ENCODE measurements at regions not wholly inside any gene's neighbourhood (a gene's known extent, or its start where the extent isn't known, plus 50 kb on each side); places are given as distances from the start of the nearest gene placed in this dataset.
A peak's percentile ranks its signal among the peaks of the same experiment; 100 is the strongest.

DNA sequence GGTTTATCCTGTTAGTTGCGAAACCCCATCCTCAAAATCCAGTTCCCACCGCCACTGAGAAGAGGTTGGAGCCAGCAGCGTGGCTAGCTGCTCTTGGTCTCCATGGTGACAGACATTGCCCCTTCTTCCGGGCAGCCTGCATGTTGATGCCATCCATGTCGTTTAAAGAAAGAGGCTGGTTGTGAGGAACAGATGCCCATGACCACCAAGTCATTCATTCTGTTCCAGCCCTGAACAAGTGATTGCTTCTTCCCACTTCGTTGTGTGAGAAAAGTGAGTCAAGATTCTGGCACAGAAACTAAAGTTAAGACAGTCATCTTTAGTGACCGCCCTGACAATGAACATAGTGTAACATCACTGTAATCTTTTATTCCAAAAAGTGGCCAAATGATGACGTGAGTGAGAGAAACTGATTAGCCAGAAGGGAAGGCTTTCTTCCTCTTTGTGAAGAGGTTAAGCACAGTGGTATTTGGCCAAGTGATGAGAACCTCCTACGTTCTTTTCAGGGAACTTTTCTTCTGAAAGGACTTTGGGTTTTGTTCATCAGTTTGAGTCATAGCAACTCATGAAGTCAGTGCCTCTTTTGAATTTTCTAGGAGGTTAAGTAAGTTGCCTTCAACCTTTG, 272.5 kb downstream of the GALR1 start:
- no peak for DNase-seq

DNA sequence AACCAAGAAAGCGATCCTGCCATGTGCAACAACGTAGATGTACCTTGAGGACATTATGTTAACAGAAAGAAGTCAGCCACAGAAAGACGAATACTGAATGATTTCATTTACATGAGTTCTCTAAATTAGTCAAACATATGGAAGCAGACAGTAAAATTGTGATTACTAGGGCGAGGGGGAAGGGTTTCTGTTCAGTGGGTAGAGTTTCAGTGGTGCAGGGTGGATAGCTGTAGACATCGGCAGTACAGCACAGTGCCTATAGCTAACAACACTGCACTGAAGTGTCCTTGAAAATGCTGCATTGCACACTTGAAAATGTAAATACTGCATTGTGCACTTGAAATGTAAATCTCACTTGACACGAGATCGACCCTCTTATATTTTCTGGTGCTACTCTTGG, 275.3 kb downstream of the GALR1 start:
- no peak for DNase-seq

DNA sequence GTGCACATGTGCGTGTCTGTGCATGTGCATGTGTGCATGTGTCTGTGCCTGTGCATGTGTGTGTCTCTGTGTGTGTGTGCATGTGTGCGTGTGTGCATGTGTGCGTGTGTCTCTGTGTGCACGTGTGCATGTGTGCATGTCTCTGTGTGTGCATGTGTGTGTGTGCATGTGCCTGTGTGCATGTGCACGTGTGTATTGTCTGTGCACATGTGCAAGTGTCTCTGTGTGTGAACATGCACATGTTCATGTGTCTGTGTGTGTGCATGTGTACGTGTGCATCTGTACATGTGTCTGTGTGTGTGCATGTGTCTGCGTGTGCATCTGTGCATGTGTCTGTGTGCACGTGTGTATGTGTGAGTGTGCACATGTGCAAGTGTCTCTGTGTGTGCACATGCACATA, 277.3 kb downstream of the GALR1 start:
- no peak for DNase-seq

DNA sequence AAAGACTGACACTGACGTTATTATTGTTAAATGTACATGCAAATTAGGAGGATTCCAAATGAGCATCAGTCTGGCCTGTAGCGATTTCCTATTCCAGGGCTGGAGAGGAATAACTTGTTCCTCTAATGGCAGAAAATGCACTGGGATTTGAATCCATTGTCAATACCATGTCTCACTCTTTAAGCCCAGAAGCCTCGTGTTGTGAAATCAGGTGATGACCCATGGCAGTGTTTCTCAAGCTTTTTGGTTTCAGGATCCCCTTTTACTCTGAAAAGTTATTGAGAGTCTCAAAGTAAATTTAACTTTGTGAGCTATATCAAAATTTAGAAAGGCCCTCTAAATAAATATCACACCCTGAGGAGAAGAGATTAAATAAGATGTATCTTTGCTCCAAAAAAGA, 279.2 kb downstream of the GALR1 start:
- no peak for DNase-seq

DNA sequence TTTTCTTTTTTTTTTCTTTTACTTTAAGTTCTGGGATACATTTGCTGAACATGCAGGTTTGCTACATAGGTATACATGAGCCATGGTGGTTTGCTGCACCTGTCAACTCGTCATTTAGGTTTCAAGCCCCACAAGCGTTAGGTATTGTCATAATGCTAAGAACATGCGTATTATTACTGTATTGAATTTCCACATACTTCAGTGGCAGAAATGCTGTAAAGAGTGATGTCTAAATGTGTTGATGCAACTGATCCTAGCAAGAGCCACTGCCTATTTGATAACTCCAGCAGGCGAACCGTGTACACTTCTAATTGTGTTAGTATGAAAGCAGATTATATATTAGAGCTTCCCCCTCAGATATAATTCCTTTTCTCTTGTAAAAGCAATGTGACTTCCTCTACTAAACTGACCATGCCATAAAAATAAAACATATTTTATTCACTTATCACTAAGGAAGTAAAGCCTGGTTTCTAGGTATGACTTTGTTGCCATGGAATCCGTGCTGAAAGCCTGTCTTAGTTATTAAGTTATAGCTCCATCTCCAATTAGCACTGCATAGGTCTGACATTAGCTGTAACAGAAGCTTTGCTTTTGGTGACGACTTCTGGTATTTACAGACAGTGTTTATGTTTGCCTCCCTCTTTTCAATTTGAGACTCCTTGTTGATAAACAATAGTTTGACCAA, 280.0 kb downstream of the GALR1 start:
- no peak for DNase-seq

GRCh38 chr18:77530732-77531131, 281.1 kb downstream of the GALR1 start:
- no peak for DNase-seq

DNA sequence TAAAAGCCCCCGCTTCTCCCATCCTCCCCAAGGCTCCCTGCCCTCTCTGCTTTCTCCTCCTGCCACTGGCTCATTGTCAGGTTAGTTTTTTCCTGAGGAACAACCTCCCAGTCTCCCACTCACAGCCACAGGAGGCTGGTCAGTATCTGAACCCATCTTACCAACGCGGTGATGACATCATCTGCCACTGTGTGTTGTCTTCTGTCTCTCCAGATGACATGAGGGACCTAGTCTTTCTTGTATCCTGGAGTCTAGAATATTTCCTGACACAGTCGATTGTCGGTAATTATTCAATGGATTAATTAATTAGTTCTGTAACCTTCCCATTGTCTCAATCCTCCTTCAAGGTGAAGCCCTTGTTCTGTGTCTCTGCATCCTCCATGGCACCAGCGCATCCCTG, 290.2 kb downstream of the GALR1 start:
- no peak for DNase-seq

GRCh38 chr18:77544792-77545191, 295.1 kb downstream of the GALR1 start:
- DNase-seq = no peak

GRCh38 chr18:77547757-77548156, 298.1 kb downstream of the GALR1 start:
- DNase-seq = no peak

DNA sequence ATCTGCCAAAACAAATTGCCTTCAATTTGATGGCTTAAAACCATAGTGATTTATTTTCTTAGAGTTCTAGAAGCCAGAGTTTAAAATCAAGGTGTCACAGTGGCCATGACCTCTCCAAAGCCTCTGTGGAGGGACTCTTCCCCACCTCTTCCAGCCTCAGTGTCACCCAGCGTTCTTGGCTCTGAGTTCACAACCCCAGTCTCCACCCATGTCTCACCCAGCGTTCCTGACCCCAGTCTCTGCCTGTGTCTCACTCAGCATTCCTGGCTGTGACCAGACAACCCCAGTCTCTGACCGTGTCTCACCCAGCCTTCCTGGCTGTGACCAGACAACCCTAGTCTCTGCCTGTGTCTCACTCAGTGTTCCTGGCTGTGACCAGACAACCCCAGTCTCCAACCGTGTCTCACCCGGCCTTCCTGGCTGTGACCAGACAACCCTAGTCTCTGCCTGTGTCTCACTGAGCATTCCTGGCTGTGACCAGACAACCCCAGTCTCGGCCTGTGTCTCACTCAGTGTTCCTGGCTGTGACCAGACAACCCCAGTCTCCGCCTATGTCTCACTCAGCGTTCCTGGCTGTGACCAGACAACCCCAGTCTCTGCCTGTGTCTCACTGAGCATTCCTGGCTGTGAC, 299.3 kb downstream of the GALR1 start:
- DNase-seq = no peak

DNA sequence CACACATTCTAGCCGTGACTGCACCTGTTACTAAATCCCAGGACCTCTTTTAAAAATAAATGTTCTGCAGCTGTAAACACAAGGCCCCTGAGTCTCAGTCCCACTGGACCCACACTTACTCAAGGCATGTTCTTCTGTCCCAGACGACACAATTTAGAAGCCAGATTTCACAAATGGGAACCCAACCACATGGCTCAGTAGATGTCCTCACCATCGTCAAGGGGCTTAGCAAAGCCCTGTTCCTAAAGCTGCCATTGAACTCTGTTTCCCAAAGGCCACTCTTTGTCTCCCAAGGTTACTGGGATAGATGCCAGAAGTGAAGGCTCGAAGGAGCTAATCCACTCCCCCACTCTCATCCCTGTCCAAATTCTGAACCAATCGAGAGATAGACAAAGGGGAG, 301.0 kb downstream of the GALR1 start:
- no peak for DNase-seq

DNA sequence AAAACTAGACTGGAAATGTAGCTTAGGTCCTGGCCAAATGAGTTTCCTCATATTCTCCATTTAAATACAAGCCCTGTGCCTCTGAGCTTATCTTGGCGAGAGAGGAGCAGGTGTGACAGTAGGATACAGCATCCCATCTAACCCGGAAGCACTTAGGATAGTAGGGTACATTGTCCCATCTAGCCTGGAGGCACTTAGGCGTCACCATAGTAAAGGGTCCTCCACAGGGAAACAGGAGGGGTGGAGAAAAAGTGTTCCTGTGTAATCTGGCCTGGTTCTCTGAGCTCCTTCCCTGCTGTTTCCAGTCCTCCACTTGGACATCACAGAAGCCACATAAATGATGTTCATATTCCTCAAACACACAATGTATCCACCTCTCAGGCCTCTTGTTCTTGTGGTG, 301.4 kb downstream of the GALR1 start:
- no peak for DNase-seq

- no peak for DNase-seq
Observed at GRCh38 chr18:77552945-77553344, 303.3 kb downstream of the GALR1 start.

- DNase-seq = no peak
Observed at GRCh38 chr18:77554061-77554460, 304.4 kb downstream of the GALR1 start.

DNA sequence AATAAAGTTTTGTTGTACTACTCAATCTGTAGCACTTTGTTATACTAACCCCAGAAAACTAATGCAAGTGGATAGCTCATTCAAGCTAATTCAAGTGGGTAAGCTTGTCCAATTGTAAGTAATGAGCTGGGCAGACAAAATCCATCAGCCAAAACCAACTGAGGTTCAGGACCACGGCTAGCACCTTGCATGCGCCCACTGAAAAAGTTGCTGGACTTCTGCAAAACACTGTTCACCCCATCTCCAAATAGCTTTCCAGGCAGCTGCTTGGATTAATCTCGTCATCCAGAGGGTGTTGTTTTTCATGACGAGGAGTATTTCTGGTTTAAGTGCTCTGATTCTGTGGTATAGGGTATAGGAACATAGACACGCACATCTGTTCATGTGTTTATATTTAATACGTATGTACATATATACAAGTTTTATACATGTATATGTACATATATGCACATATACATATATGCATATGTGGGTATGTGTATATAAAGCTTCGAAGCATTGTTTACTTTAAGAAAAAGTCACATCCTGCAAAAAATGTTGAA, 307.5 kb downstream of the GALR1 start:
- no peak for DNase-seq

- no peak for DNase-seq
Observed at GRCh38 chr18:77559274-77559910, 309.7 kb downstream of the GALR1 start.

GRCh38 chr18:77560341-77560992, 310.8 kb downstream of the GALR1 start:
- peak; percentile 1 for DNase-seq

GRCh38 chr18:77566604-77567003, 317.0 kb downstream of the GALR1 start:
- no peak for DNase-seq

GRCh38 chr18:77567205-77567604, 317.6 kb downstream of the GALR1 start:
- DNase-seq = no peak

DNA sequence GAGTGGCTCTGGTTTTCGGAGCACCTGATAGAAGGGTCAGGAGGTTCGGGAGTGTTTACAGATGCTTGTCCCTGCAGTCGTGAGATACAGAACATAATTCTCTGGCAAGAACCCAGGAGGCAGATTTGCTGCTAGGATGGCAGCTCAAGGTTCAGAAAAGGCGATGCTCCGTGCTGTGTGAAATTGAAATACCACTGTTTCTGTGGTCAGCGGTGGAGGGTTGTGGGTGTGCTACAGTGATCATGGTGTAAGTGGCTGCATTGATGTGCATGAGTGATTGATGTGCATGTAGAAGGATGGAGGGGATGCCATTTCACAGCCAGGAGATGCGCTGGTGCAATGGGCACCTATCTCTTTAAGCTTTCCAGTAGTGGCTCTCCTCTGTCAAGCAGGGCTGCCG, 322.1 kb downstream of the GALR1 start:
- DNase-seq = no peak

GRCh38 chr18:77572537-77572936, 322.9 kb downstream of the GALR1 start:
- no peak for DNase-seq

- DNase-seq = no peak
Observed at GRCh38 chr18:77573571-77573970, 323.9 kb downstream of the GALR1 start.

- no peak for DNase-seq
Observed at GRCh38 chr18:77590943-77591515, 341.4 kb downstream of the GALR1 start.
